ENCODE measurements at regions not wholly inside any gene's neighbourhood (a gene's known extent, or its start where the extent isn't known, plus 50 kb on each side); places are given as distances from the start of the nearest gene placed in this dataset.

DNA sequence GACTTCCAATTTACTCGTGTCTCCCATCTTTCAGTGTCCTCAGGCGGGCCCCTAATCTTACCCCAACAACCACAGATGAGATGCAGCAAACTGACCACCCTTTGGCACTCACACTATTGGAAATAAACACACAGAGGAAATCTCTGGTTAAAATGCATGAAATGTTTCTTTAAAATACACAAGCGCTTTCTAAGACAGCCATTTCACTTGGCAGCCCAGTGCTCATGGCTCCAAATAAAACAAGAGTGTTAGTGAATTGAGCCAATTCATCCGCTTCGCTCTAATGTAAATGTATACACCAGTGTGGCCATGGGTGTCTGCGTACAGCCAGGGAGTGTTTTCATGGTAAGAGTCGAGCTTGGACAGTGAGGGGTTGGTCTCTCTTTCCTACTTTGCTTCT is 282.9 kb downstream of the CLIC5 start:
- Histone ChIP-seq H3K79me2 (ENCODE audit: control insufficient read depth, insufficient read depth, low read length) (no peaks in the 10 kb centered on the region), H3K4me3 (replicated peaks in 1 of 3; ENCODE audit: insufficient read depth in 1 of 3, low read depth in 1 of 3, low read length in 3 of 3) (no peak overlapping the region), H3K9ac (replicated peaks; ENCODE audit: extremely low read depth, insufficient read depth, low read length) (no peak overlapping the region), H3K27me3 (ENCODE audit: control insufficient read depth in 2 of 2, insufficient read depth in 2 of 2, low read length in 2 of 2) (peaks cover 0 to 3% of the 10 kb centered on the region in 2 experiments), H3K27ac (ENCODE audit: insufficient read depth, low read depth, low read length) (no peak overlapping the region), H4K20me1 (replicated peaks; ENCODE audit: control insufficient read depth, extremely low read depth, insufficient read depth, low read length) (no peaks in the 10 kb centered on the region), H3K9me1 (replicated peaks; ENCODE audit: control insufficient read depth, extremely low read depth, insufficient read depth, low read length) (no peaks in the 10 kb centered on the region), H3K4me2 (ENCODE audit: insufficient read depth, low read length) (no peak overlapping the region), H3K9me3 (replicated peaks; ENCODE audit: control insufficient read depth, insufficient read depth, low read length) (no peaks in the 10 kb centered on the region), H3K4me1 (ENCODE audit: control insufficient read depth, extremely low read depth, insufficient read depth, low read length) (no peaks in the 10 kb centered on the region), H2AFZ (ENCODE audit: low read depth, low read length) (no peak overlapping the region), H3K36me3 (ENCODE audit: control insufficient read depth in 2 of 2, extremely low read depth in 1 of 2, insufficient read depth in 2 of 2, low read length in 2 of 2) (no peaks in the 10 kb centered on the region)
- FAIRE-seq = no peak
- no TSS peak for BruUV-seq (replicated peaks)
- TF ChIP-seq JUN (IDR thresholded peaks at IDR 0.05; ENCODE audit: borderline replicate concordance, insufficient read depth, insufficient read length, low read depth) (no peak), MYC (IDR thresholded peaks at IDR 0.05; ENCODE audit: low read depth, low read length) (no peak), CTCF (IDR thresholded peaks at IDR 0.05; ENCODE audit: extremely low read depth in 1 of 2, insufficient read depth in 1 of 2, low read depth in 1 of 2, low read length in 2 of 2) (no peak), GATA2 (IDR thresholded peaks at IDR 0.05; ENCODE audit: insufficient read depth, insufficient read length, low read depth, low read length) (no peak), FOS (IDR thresholded peaks at IDR 0.05; ENCODE audit: borderline replicate concordance, insufficient read depth, low read length) (no peak), POLR2AphosphoS5 (IDR thresholded peaks at IDR 0.05; ENCODE audit: insufficient read depth, low read depth, low read length) (no peak), POLR2A (IDR thresholded peaks at IDR 0.05; ENCODE audit: low read depth, low read length) (no peak), EZH2 (IDR thresholded peaks at IDR 0.05; ENCODE audit: borderline replicate concordance, low read depth, low read length, severe bottlenecking) (no peak)
- TF ChIP-seq, protein P1, sequence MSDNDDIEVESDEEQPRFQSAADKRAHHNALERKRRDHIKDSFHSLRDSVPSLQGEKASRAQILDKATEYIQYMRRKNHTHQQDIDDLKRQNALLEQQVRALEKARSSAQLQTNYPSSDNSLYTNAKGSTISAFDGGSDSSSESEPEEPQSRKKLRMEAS (IDR thresholded peaks at IDR 0.05; ENCODE audit: insufficient read depth, insufficient read length) = no peak
- intact Hi-C loops (cut with micrococcal nuclease) = no loop called here
- CTCF ChIA-PET = no interaction called here
- dilution Hi-C loops (cut with MboI; ENCODE audit: extremely low pct_ligation_motif_present, low sequenced_read_pairs) = no loop called here
- DNase-seq (ENCODE audit: low read depth, low spot score) = no peak
- POLR2A ChIA-PET = no interaction called here

All from endothelial cell of umbilical vein (primary cell).